Loucy (cell line): ENCODE measurements at regions not wholly inside any gene's neighbourhood (a gene's known extent, or its start where the extent isn't known, plus 50 kb on each side); places are given as distances from the start of the nearest gene placed in this dataset.

Experiments used
- H2AFZ ChIP-seq: fragments of 200-600 bp; sonication (generic); 2 replicates; pipeline ENCODE4 v1.6.0; 2016; ENCODE audit warnings: antibody characterized with exemption, mild to moderate bottlenecking, low read length, moderate library complexity
- H3F3A ChIP-seq: fragments of 200-600 bp; 2 replicates; pipeline ENCODE4 v1.6.0; 2016; ENCODE audit warnings: antibody characterized with exemption, low read depth, mild to moderate bottlenecking
- H3K27me3 ChIP-seq: fragments of 200-600 bp; sonication (generic); 2 replicates; pipeline ENCODE4 v1.6.1; 2014; ENCODE audit warnings: low read length, mild to moderate bottlenecking; ENCODE audit not compliant: insufficient read depth, poor library complexity, severe bottlenecking
- H3K36me3 ChIP-seq: fragments of 200-600 bp; sonication (generic); 2 replicates; pipeline ENCODE4 v1.6.1; 2016; ENCODE audit warnings: low read length; ENCODE audit not compliant: insufficient read depth
- H3K4me1 ChIP-seq: fragments of 200-600 bp; sonication (generic); 2 replicates; pipeline ENCODE4 v1.5.1; 2014; ENCODE audit warnings: low read length, mild to moderate bottlenecking; ENCODE audit not compliant: insufficient read depth, poor library complexity, severe bottlenecking
- H3K4me2 ChIP-seq: fragments of 200-600 bp; sonication (generic); 2 replicates; pipeline ENCODE4 v1.6.0; 2014; ENCODE audit warnings: antibody characterized with exemption, low read length, low read depth, mild to moderate bottlenecking; ENCODE audit not compliant: poor library complexity, severe bottlenecking
- H3K4me3 ChIP-seq: fragments of 200-600 bp; sonication (generic); 2 replicates; pipeline ENCODE4 v1.5.1; 2014; ENCODE audit warnings: low read length, mild to moderate bottlenecking, mixed read lengths; ENCODE audit not compliant: poor library complexity, severe bottlenecking
- H3K79me2 ChIP-seq: fragments of 200-600 bp; sonication (generic); 2 replicates; pipeline ENCODE4 v1.6.1; 2014; ENCODE audit warnings: low read length; ENCODE audit not compliant: insufficient read depth
- H3K9ac ChIP-seq: fragments of 200-600 bp; sonication (generic); 2 replicates; pipeline ENCODE4 v1.6.0; 2014; ENCODE audit warnings: mild to moderate bottlenecking, low read depth, low read length, moderate library complexity; ENCODE audit not compliant: poor library complexity, severe bottlenecking
- H3K9me2 ChIP-seq: fragments of 200-600 bp; sonication (generic); replicated peaks from 2 replicates; pipeline ENCODE4 v1.6.1; 2016; ENCODE audit warnings: low read depth, low read length, mixed read lengths
- H3K9me3 ChIP-seq: fragments of 200-600 bp; sonication (generic); 2 replicates; pipeline ENCODE4 v1.6.1; 2014; ENCODE audit warnings: mild to moderate bottlenecking, antibody characterized with exemption, low read length, low read depth; ENCODE audit not compliant: insufficient read depth
- H4K20me1 ChIP-seq: fragments of 200-600 bp; sonication (generic); 2 replicates; pipeline ENCODE4 v1.6.0; 2014; ENCODE audit warnings: antibody characterized with exemption, low read length, mild to moderate bottlenecking; ENCODE audit not compliant: insufficient read depth, poor library complexity, severe bottlenecking
- CTCF ChIP-seq: fragments of 200-600 bp; sonication (generic); conservative IDR thresholded peaks from 2 replicates; pipeline ENCODE4 v1.5.1; 2014; ENCODE audit warnings: mild to moderate bottlenecking, antibody characterized with exemption, low read length
- EZH2phosphoT487 ChIP-seq: fragments of 200-600 bp; IDR thresholded peaks from 2 replicates; pipeline ENCODE4 v1.6.1; 2018; ENCODE audit warnings: antibody characterized with exemption, mild to moderate bottlenecking, moderate library complexity, borderline replicate concordance

GRCh38 chr3:63151897-63152296 lies 126.2 kb upstream of the SYNPR start:
- Histone ChIP-seq H3K9me2 (no peaks in the 10 kb centered on the region), H3K27me3 (no peaks in the 10 kb centered on the region), H3K9me3 (no peaks in the 10 kb centered on the region), H3K4me1 (no peaks in the 10 kb centered on the region), H3K4me3 (no peak overlapping the region), H2AFZ (no peak overlapping the region), H3K79me2 (no peaks in the 10 kb centered on the region), H3K4me2 (no peak overlapping the region), H4K20me1 (no peaks in the 10 kb centered on the region), H3K9ac (no peak overlapping the region), H3K36me3 (no peaks in the 10 kb centered on the region), H3F3A (no peaks in the 10 kb centered on the region)
- no peak for TF ChIP-seq CTCF
- no peak for TF ChIP-seq EZH2phosphoT487

GRCh38 chr3:63159764-63160163 lies 118.3 kb upstream of the SYNPR start:
- TF ChIP-seq EZH2phosphoT487: no peak
- TF ChIP-seq CTCF: no peak
- Histone ChIP-seq H3K36me3 (no peaks in the 10 kb centered on the region), H3F3A (no peaks in the 10 kb centered on the region), H3K9ac (no peak overlapping the region), H3K4me1 (no peaks in the 10 kb centered on the region), H4K20me1 (no peaks in the 10 kb centered on the region), H3K27me3 (no peaks in the 10 kb centered on the region), H3K9me3 (no peaks in the 10 kb centered on the region), H2AFZ (no peak overlapping the region), H3K79me2 (no peaks in the 10 kb centered on the region), H3K4me2 (no peak overlapping the region), H3K4me3 (no peak overlapping the region), H3K9me2 (no peaks in the 10 kb centered on the region)

GRCh38 chr3:63167113-63167512 lies 111.0 kb upstream of the SYNPR start:
- no peaks in the 10 kb centered on the region for H4K20me1 ChIP-seq
- no peaks in the 10 kb centered on the region for H3K27me3 ChIP-seq
- no peak overlapping the region for H3K9ac ChIP-seq
- no peaks in the 10 kb centered on the region for H3K9me2 ChIP-seq
- no peak overlapping the region for H3K4me3 ChIP-seq
- no peak overlapping the region for H3K4me2 ChIP-seq
- no peak for TF ChIP-seq CTCF
- TF ChIP-seq EZH2phosphoT487: no peak
- H3K79me2 ChIP-seq: no peaks in the 10 kb centered on the region
- no peaks in the 10 kb centered on the region for H3F3A ChIP-seq
- no peaks in the 10 kb centered on the region; the same call in 1 of the 2 replicates for H3K9me3 ChIP-seq
- H3K36me3 ChIP-seq: no peaks in the 10 kb centered on the region
- no peaks in the 10 kb centered on the region for H3K4me1 ChIP-seq
- no peak overlapping the region for H2AFZ ChIP-seq
